Daoy (cell line): ENCODE measurements at regions not wholly inside any gene's neighbourhood (a gene's known extent, or its start where the extent isn't known, plus 50 kb on each side); places are given as distances from the start of the nearest gene placed in this dataset.

Experiments used
- DNase-seq: peaks from one replicate; pipeline ENCODE4 v3.0.0-alpha.2; 2015; ENCODE audit warnings: low read depth

GRCh38 chr2:21393173-21393572, 269.4 kb downstream of the TDRD15 start:
- no peak for DNase-seq

GRCh38 chr2:21395366-21395765, 271.6 kb downstream of the TDRD15 start:
- peak; percentile 6 for DNase-seq

GRCh38 chr2:21396252-21396651, 272.5 kb downstream of the TDRD15 start:
- no peak for DNase-seq

DNA sequence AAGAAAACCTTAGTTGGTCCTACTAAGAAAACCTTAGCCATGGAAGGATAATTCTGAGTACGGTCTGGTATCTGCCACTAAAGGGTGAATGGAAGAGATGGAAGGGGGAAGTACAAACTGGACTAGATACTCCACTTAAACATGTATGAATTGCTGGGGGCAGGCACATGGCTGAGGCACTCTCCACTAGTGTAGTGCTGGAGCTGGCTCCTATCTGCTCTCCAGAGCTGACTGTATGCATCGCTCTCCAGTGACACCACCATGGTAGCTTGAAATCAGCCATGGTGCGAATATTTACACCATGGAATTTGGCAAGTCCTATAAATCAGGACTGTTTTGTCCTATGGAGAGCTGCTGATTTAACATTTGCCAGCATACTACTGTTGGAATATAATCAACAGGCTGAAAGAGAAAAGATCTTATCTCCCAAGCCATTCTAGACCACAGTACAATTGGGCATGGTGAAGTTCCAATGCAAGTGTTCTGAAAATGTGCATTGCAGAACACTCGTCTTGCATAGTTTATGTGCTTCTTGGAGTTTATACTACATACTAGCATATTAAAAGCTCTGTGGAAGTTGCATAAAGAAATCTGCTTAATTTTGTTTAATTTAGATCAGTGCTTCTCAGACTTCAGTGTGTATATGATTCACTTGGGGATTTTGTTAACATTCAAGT, 277.4 kb downstream of the TDRD15 start:
- DNase-seq, result no peak

DNA sequence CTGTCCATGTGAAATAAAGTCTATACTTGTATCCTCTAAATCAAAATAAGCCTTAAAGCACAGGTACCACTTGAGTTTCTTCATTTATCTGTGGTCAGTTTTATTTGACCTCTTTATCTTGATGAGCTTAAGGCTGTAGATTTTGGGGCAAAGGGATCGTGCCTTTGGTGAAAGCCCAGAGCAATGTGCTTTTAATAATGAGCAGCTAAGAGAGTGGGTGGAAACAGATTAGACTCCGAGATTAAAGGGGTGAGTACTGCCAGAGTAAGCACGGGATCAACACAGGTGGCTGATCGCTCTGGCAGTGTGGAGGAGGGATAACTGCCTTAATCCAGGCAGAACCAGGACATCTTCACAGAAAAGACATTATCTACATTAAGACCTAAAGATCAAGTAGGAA, 280.4 kb downstream of the TDRD15 start:
- no peak for DNase-seq

DNA sequence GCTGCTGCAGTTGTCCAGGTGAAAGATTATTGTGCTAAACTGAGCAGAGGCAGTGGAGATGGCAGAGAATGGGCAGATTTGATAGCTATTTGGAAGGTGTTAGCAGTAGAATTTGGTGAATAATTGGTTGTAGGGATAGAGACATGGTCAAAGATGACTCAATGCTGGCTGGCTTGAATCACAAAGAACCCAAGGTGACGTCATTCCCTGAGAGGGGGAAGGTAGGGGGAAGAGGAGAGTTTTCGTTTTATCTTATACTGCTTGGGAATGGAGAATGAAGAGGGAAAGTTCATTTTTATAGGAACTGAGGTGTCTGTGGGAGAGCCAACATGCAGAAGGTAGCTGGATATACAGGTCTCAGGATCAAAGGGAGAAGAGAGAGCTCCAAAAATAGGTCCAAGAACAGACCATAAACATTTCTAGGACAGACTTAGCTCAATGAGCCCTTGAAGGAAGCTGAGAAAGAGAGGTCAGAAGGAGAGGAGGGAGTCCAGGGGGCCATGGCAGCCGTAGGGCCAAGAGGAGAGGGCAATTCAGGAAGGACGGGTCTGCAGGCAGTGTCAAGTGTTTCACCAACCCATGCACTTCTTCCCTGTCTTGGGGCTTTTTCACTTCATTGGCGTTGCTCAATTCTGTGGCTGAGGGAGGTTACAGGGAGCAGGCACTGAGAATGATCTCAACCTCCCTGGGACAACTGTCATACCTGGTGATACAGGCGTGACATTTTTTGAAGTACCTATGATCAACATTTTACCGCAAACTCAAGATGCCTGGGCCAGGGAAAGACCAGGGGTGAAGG, 281.3 kb downstream of the TDRD15 start:
- peak; percentile 39 for DNase-seq

DNA sequence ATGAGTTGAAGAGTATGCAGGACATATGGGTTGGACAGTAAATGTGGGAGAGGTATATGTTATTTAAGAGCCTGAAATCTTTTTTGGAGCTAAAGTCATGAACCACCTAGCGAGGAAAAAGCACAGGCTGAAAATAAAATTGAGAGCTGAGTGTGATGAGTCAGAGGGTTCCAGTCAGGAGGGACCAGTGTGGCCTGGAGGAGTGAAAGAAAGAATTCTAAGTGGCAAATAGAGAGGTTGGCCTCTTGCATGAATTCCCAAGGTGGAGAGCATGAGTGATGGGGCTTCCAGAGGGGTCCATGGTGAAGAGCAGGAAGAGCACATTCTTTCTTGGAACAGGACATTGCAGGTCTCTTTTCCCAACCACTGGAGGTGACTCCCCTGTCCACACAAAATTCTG, 282.6 kb downstream of the TDRD15 start:
- no peak for DNase-seq

- DNase-seq, result no peak
These were observed 283.1 kb downstream of the TDRD15 start for GRCh38 chr2:21406911-21407310.

GRCh38 chr2:21407851-21408250, 284.1 kb downstream of the TDRD15 start:
- no peak for DNase-seq

DNA sequence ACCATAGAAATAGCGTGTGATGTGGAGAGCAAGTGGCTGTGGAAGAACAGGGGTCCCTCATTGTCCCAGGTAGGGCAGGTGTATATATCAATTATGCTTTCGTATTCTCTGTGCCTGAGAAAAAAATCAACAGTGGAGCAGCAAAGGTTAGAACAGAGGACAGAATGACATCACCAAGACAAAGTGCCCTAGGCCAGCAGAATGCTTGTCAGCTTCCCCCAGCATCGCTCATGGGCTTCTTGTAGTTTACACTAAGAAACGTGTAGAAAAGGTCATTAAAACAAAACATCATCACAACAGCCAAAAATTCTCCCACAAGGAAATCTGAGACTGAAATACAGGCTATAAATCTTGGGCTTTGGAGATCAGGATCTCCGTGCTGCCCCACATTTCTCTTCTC, 288.0 kb downstream of the TDRD15 start:
- no peak for DNase-seq

DNA sequence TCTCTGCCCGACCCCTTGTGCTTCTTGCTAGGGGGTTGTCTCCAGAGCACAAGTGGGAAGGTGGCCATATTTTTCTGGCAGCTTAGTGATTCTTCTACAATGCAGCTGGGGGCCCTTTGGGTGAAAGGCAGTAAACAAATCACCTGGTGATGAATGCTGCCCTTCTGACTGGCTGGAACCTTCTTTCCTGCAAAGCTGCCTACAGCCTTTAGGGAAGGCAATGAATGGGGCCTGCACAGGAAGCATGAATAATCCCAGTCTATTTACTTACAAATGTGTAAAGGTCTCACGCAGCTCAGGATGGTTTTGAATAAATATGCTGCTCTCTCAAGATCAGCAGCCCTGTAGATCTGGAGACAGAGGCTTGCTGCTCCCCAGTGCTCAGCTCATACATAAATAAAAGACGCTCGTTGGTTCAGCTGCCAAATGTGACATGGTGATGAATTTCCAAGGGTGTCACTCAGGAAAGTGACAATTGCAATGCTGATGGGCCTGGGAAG, 289.2 kb downstream of the TDRD15 start:
- no peak for DNase-seq

- DNase-seq, result no peak
These were observed 291.5 kb downstream of the TDRD15 start for GRCh38 chr2:21415234-21415633.

- DNase-seq, result no peak
These were observed 292.5 kb downstream of the TDRD15 start for GRCh38 chr2:21416226-21416625.

- DNase-seq, result no peak
These were observed 294.7 kb downstream of the TDRD15 start for GRCh38 chr2:21418456-21418855.

- DNase-seq, result no peak
These were observed 297.0 kb downstream of the TDRD15 start for GRCh38 chr2:21420553-21421335.

- DNase-seq, result peak; percentile 52
These were observed 298.3 kb downstream of the TDRD15 start for GRCh38 chr2:21422050-21422449.

DNA sequence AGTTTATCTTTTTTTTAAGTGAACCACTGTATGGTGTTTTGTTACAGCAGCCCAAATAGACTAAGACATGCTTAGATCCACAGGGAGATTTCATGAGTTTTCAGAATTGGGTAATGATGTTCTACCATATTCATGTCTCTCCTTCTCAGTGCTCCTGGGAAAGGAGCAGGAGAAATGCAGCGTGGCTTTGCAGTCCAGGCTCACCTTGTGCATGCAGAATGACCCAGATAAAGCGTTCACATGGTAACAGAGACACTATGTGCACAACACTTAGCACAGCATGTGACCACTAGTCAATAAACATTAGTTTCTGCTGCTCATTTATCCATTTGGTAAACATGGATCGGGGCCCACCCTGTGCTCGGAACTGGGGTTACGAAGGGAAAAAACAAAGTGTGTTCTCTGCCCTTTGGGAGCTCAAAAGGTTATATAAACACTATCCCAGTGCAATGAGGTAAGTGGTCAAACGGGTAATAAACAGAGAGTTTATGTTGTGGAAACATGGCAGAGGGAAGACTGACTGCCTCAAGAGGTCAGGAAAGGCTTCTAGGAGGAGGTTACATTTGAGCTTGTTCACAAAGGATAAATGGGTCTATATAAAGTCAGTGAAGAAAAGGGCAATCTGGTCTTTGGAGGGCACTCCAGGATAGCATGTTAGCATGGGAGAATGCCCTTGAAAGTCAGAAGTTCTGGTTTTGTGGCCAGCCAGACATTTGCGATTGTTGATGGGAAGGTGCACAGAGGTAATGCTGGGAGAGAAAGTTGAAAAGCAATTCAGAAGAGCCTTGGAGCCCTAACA, 299.2 kb downstream of the TDRD15 start:
- DNase-seq, result no peak

DNA sequence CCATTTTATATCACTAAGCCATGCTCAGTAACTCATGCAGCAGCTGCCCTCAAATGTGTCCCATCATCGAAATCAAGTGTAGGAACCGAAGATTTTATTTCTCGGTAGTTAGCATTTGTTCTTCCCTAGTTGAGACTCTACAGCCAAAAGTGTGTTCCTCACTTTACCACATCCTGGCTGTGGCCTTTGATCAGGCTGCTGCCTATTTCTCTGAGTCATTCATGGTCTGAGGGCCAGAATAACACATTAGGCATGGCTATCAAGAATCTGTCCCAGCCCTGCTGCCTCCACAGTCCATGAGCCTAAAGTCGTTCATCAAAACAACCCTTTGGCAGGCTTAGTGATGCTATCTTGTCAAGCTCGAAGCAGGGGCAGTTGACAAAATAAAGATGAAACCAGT, 300.1 kb downstream of the TDRD15 start:
- DNase-seq, result peak; percentile 44

DNA sequence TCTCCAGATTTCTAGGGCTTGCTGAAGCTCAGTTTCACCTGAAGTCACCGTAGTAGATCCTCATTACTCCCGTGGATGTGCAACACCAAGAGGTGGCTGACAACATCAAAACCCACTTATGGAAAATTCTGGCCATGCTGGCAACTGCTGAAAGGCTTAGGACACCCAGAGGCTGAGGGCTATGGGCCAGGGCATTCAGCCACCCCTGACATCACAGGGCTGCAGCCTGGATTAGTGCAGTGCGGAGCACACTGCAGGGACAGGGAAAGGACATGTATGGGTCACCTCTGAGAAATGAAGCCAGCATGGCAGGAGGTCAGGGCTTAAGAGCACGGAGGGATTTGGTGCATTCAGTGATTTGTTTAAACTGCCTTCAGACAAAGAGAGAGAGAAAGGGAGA, 300.6 kb downstream of the TDRD15 start:
- no peak for DNase-seq

GRCh38 chr2:21427606-21428005, 303.8 kb downstream of the TDRD15 start:
- DNase-seq, result no peak

GRCh38 chr2:21428754-21429153, 305.0 kb downstream of the TDRD15 start:
- DNase-seq, result no peak

DNA sequence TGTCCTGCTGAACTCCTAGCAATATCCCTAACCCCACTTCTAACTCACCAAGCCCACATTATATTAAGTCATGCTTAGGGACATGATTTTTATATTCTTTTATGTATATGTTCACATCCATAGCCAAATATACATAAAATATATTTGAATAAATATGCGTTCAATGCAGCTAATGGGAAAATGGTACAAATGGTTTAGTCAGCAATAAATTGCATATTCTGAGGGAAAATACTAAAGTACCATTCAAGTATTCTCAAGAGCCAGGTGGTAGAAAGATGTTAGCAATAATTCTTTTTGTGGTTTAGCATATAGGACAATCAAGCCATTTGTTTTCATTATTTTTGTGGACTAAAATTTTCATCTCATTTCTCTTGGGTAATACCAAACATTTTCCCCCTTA, 306.0 kb downstream of the TDRD15 start:
- DNase-seq, result no peak
